ENCODE measurements at regions not wholly inside any gene's neighbourhood (a gene's known extent, or its start where the extent isn't known, plus 50 kb on each side); places are given as distances from the start of the nearest gene placed in this dataset.

- intact Hi-C loops (cut with DNase I): no loop called here
- no peak for TF ChIP-seq CTCF (IDR thresholded peaks at IDR 0.05)
- no peak overlapping the region for H3K9ac ChIP-seq (ENCODE audit: low read depth in 2 of 2, low read length in 2 of 2)
- H3K27ac ChIP-seq: no peak overlapping the region
- H3K9me3 ChIP-seq: no peaks in the 10 kb centered on the region
- peaks cover 4% of the 10 kb centered on the region for H3K27me3 ChIP-seq
- no peak overlapping the region for H3K4me3 ChIP-seq
- H3K4me1 ChIP-seq: no peaks in the 10 kb centered on the region
- DNase-seq: no peak
- no peaks in the 10 kb centered on the region for H3K36me3 ChIP-seq
Measured at GRCh38 chrX:40360557-40360956, 220.2 kb upstream of the ATP6AP2 start.

- Histone ChIP-seq H3K9me3 (no peaks in the 10 kb centered on the region), H3K27ac (no peak overlapping the region), H3K9ac (ENCODE audit: low read depth in 2 of 2, low read length in 2 of 2) (no peak overlapping the region), H3K36me3 (no peaks in the 10 kb centered on the region), H3K4me3 (no peak overlapping the region), H3K4me1 (no peaks in the 10 kb centered on the region), H3K27me3 (no peaks in the 10 kb centered on the region)
- TF ChIP-seq CTCF (IDR thresholded peaks at IDR 0.05): no peak
- no peak for DNase-seq
- intact Hi-C loops (cut with DNase I): no loop called here
Measured at GRCh38 chrX:40359593-40359992, 221.2 kb upstream of the ATP6AP2 start.

- no peak overlapping the region for H3K27ac ChIP-seq
- H3K9me3 ChIP-seq: no peaks in the 10 kb centered on the region
- H3K4me3 ChIP-seq: no peak overlapping the region
- H3K27me3 ChIP-seq: no peaks in the 10 kb centered on the region
- intact Hi-C loops (cut with DNase I): no loop called here
- no peak overlapping the region for H3K9ac ChIP-seq (ENCODE audit: low read depth in 2 of 2, low read length in 2 of 2)
- TF ChIP-seq CTCF (IDR thresholded peaks at IDR 0.05): no peak
- H3K4me1 ChIP-seq: no peaks in the 10 kb centered on the region
- no peak for DNase-seq
- no peaks in the 10 kb centered on the region for H3K36me3 ChIP-seq
Measured at GRCh38 chrX:40358994-40359393, 221.8 kb upstream of the ATP6AP2 start.

DNA sequence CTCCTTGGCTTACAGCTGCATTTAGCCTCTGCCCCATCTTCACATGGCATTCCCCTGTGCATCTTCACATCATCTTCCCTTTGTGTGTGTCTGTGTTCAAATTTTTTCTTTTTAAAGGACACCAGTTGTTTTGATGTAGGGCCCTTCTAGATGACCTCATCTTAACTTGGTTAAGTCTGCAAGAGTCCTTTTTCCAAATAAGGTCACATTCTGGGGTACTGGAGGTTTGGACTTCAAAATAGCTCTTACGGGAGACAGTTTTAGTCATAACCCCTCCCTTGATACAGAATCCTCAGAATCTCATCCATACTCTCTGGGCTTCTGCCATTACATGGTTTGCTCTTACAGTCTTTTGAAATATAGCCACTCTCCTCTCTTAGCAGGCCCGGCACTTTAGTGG is 231.5 kb upstream of the ATP6AP2 start:
- no peak overlapping the region for H3K9ac ChIP-seq (ENCODE audit: low read depth in 2 of 2, low read length in 2 of 2)
- H3K9me3 ChIP-seq: no peaks in the 10 kb centered on the region
- no peak overlapping the region for H3K27ac ChIP-seq
- no peaks in the 10 kb centered on the region for H3K36me3 ChIP-seq
- no peak for TF ChIP-seq CTCF (IDR thresholded peaks at IDR 0.05)
- intact Hi-C loops (cut with DNase I): no loop called here
- H3K4me1 ChIP-seq: no peaks in the 10 kb centered on the region
- no peak for DNase-seq
- no peaks in the 10 kb centered on the region for H3K27me3 ChIP-seq
- no peak overlapping the region for H3K4me3 ChIP-seq

- TF ChIP-seq CTCF (IDR thresholded peaks at IDR 0.05): no peak
- Histone ChIP-seq H3K9ac (ENCODE audit: low read depth in 2 of 2, low read length in 2 of 2) (no peak overlapping the region), H3K4me3 (no peak overlapping the region), H3K36me3 (no peaks in the 10 kb centered on the region), H3K27ac (no peak overlapping the region), H3K27me3 (no peaks in the 10 kb centered on the region), H3K4me1 (no peaks in the 10 kb centered on the region), H3K9me3 (no peaks in the 10 kb centered on the region)
- DNase-seq: no peak
- intact Hi-C loops (cut with DNase I): no loop called here
Measured at GRCh38 chrX:40346379-40346778, 234.4 kb upstream of the ATP6AP2 start.

- no peak overlapping the region for H3K4me3 ChIP-seq
- no peaks in the 10 kb centered on the region for H3K36me3 ChIP-seq
- H3K4me1 ChIP-seq: no peaks in the 10 kb centered on the region
- no peaks in the 10 kb centered on the region for H3K9me3 ChIP-seq
- H3K9ac ChIP-seq (ENCODE audit: low read depth in 2 of 2, low read length in 2 of 2): no peak overlapping the region
- no peaks in the 10 kb centered on the region for H3K27me3 ChIP-seq
- no peak overlapping the region for H3K27ac ChIP-seq
- no peak for DNase-seq
- intact Hi-C loops (cut with DNase I): no loop called here
- TF ChIP-seq CTCF (IDR thresholded peaks at IDR 0.05): no peak
Measured at GRCh38 chrX:40343319-40343718, 237.5 kb upstream of the ATP6AP2 start.
